Tibial nerve (tissue), 4 donors: ENCODE measurements at regions not wholly inside any gene's neighbourhood (a gene's known extent, or its start where the extent isn't known, plus 50 kb on each side); places are given as distances from the start of the nearest gene placed in this dataset.

Experiments
- EP300 ChIP-seq, 2 donors: sonication (generic); formaldehyde crosslinking; IDR thresholded peaks; one replicate each; pipeline ENCODE4 v1.6.1; 2017; ENCODE audit warnings: antibody characterized with exemption in 2 of 2, mild to moderate bottlenecking in 1 of 2
- POLR2A ChIP-seq, 2 donors: fragments of 450-650 bp; IDR thresholded peaks; one replicate each; pipeline ENCODE4 v1.6.1; 2017; ENCODE audit warnings: antibody characterized with exemption in 2 of 2, mild to moderate bottlenecking in 2 of 2, moderate library complexity in 2 of 2
- TF ChIP-seq, protein P1 (sequence below), 5 experiments: fragments of 200-600 bp in 3 of 5; fragments of 450-650 bp in 2 of 5; sonication (generic) in 3 of 5; IDR thresholded peaks; one replicate each; pipeline ENCODE4 v1.5.1; 2016 to 2019; ENCODE audit warnings: antibody characterized with exemption in 5 of 5, mild to moderate bottlenecking in 3 of 5, moderate library complexity in 2 of 5

DNA sequence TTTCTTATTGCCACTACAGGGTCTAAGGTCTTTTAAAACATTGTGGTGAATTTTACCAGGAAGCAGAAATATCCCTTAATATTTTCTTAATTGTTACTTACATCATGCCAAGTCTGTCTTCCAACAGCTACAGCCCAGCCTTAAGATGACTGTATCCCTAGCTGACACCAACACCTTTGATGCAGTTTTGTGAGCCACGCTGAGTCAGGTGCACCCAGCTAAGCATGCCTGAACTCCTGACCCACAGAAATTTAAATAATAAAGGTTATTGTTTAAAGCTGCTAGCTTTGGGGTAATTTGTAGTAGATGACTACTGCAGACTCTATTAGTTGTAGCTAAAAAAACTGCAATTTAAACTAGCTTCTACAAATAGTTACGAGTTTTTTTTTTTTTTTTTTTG is 1757.9 kb upstream of the LRRTM1 start:
- TF ChIP-seq, protein P1, sequence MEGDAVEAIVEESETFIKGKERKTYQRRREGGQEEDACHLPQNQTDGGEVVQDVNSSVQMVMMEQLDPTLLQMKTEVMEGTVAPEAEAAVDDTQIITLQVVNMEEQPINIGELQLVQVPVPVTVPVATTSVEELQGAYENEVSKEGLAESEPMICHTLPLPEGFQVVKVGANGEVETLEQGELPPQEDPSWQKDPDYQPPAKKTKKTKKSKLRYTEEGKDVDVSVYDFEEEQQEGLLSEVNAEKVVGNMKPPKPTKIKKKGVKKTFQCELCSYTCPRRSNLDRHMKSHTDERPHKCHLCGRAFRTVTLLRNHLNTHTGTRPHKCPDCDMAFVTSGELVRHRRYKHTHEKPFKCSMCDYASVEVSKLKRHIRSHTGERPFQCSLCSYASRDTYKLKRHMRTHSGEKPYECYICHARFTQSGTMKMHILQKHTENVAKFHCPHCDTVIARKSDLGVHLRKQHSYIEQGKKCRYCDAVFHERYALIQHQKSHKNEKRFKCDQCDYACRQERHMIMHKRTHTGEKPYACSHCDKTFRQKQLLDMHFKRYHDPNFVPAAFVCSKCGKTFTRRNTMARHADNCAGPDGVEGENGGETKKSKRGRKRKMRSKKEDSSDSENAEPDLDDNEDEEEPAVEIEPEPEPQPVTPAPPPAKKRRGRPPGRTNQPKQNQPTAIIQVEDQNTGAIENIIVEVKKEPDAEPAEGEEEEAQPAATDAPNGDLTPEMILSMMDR (IDR thresholded peaks at IDR 0.05), result no peak
- TF ChIP-seq EP300 (IDR thresholded peaks at IDR 0.05) (no peak), POLR2A (IDR thresholded peaks at IDR 0.05) (no peak)
